GM23338 (cell line): ENCODE measurements at regions not wholly inside any gene's neighbourhood (a gene's known extent, or its start where the extent isn't known, plus 50 kb on each side); places are given as distances from the start of the nearest gene placed in this dataset.

ENCODE experiments used
- ATAC-seq: fragments of 200-7000 bp; cut with Tn5 transposase; 3 replicates; pipeline ENCODE4 v1.9.1; 2020
- DNase-seq: peaks from one replicate; pipeline ENCODE4 v3.0.0-alpha.2; 2015; ENCODE audit warnings: low spot score
- H2AFZ ChIP-seq: fragments of 200-600 bp; sonication (generic); 2 replicates; pipeline ENCODE4 v1.8.0; 2016; ENCODE audit warnings: antibody characterized with exemption, mild to moderate bottlenecking, moderate library complexity
- H3F3A ChIP-seq: fragments of 200-600 bp; sonication (generic); replicated peaks from 2 replicates; pipeline ENCODE4 v1.8.0; 2017; ENCODE audit warnings: antibody characterized with exemption, mixed run types, low read depth
- H3K27ac ChIP-seq: fragments of 200-600 bp; sonication (generic); 2 replicates; pipeline ENCODE4 v1.6.1; 2016; ENCODE audit warnings: low read depth
- H3K27me3 ChIP-seq: fragments of 200-600 bp; sonication (generic); 2 replicates; pipeline ENCODE4 v1.8.0; 2016; ENCODE audit warnings: mild to moderate bottlenecking, mixed run types, moderate library complexity; ENCODE audit not compliant: insufficient read depth
- H3K36me3 ChIP-seq: fragments of 200-600 bp; sonication (generic); 2 replicates; pipeline ENCODE4 v1.8.0; 2016; ENCODE audit warnings: mild to moderate bottlenecking; ENCODE audit not compliant: insufficient read depth
- H3K4me1 ChIP-seq: fragments of 200-600 bp; sonication (generic); 2 replicates; pipeline ENCODE4 v1.8.0; 2016; ENCODE audit warnings: mild to moderate bottlenecking, moderate library complexity; ENCODE audit not compliant: insufficient read depth
- H3K4me2 ChIP-seq: fragments of 200-600 bp; sonication (generic); 2 replicates; pipeline ENCODE4 v1.7.1; 2017; ENCODE audit warnings: mixed run types
- H3K4me3 ChIP-seq: fragments of 200-600 bp; sonication (generic); 2 replicates; pipeline ENCODE4 v1.6.1; 2016; ENCODE audit warnings: mixed run types
- H3K79me2 ChIP-seq: fragments of 200-600 bp; sonication (generic); replicated peaks from 2 replicates; pipeline ENCODE4 v1.8.0; 2017; ENCODE audit warnings: mild to moderate bottlenecking; ENCODE audit not compliant: insufficient read depth
- H3K9me2 ChIP-seq: fragments of 200-600 bp; sonication (generic); 2 replicates; pipeline ENCODE4 v1.8.0; 2017; ENCODE audit not compliant: insufficient read depth
- H4K20me1 ChIP-seq: fragments of 200-600 bp; sonication (generic); replicated peaks from 2 replicates; pipeline ENCODE4 v1.8.0; 2017; ENCODE audit warnings: mild to moderate bottlenecking; ENCODE audit not compliant: insufficient read depth
- H3K27ac Mint-ChIP-seq: 2 replicates; pipeline ENCODE4 v1.8.0; 2020; ENCODE audit warnings: inconsistent platforms, mild to moderate bottlenecking, moderate library complexity, mixed read lengths
- H3K27me3 Mint-ChIP-seq: 3 replicates; pipeline ENCODE4 v1.8.0; 2022; ENCODE audit warnings: low read depth, mild to moderate bottlenecking, moderate library complexity, mixed read lengths, inconsistent platforms; ENCODE audit not compliant: insufficient read depth, poor library complexity
- H3K36me3 Mint-ChIP-seq: 3 replicates; pipeline ENCODE4 v1.8.0; 2021; ENCODE audit warnings: low read depth, mild to moderate bottlenecking, inconsistent platforms, moderate library complexity, mixed read lengths
- H3K4me1 Mint-ChIP-seq: 3 replicates; pipeline ENCODE4 v1.8.0; 2020; ENCODE audit warnings: mild to moderate bottlenecking, inconsistent platforms, mixed read lengths
- H3K4me3 Mint-ChIP-seq: 3 replicates; pipeline ENCODE4 v1.8.0; 2021; ENCODE audit warnings: moderate library complexity, mild to moderate bottlenecking, inconsistent platforms, mixed read lengths
- H3K9me3 Mint-ChIP-seq: 3 replicates; pipeline ENCODE4 v1.8.0; 2020; ENCODE audit warnings: moderate library complexity, mild to moderate bottlenecking, inconsistent platforms, mixed read lengths
- CREB1 ChIP-seq: fragments of 250-450 bp; sonication (Bioruptor Pico); IDR thresholded peaks from 2 replicates; pipeline ENCODE4 v1.5.0; 2020; ENCODE audit warnings: low read depth, mild to moderate bottlenecking, moderate library complexity
- EZH2 ChIP-seq: fragments of 200-600 bp; sonication (generic); IDR thresholded peaks from one replicate; pipeline ENCODE4 v1.8.0; 2017; ENCODE audit warnings: antibody characterized with exemption, mild to moderate bottlenecking, low read depth; ENCODE audit not compliant: unreplicated experiment
- STAT1 ChIP-seq: IDR thresholded peaks from one replicate; pipeline ENCODE4 v1.6.1; 2016; ENCODE audit warnings: antibody characterized with exemption; ENCODE audit not compliant: unreplicated experiment
- ZNF331 ChIP-seq: fragments of 250-450 bp; sonication (Bioruptor Pico); IDR thresholded peaks from 2 replicates; pipeline ENCODE4 v1.5.0; 2020; ENCODE audit warnings: low read depth, mild to moderate bottlenecking, moderate library complexity
- TF ChIP-seq, protein P1 (sequence below): fragments of 250-450 bp; sonication (Bioruptor Pico); IDR thresholded peaks from 2 replicates; pipeline ENCODE4 v1.5.0; 2020; ENCODE audit warnings: mild to moderate bottlenecking, moderate library complexity
- TF ChIP-seq, protein P2 (sequence below): IDR thresholded peaks from 2 replicates; pipeline ENCODE4 v1.6.1; 2016; ENCODE audit warnings: antibody characterized with exemption
- TF ChIP-seq, protein P3 (sequence below), 2 experiments: fragments of 200-600 bp in 1 of 2; sonication (generic) in 1 of 2; conservative IDR thresholded peaks; 2 replicates each; pipeline versions ENCODE4 v1.5.1 to v1.6.1; 2016 to 2017; ENCODE audit warnings: antibody characterized with exemption in 2 of 2, low read depth in 2 of 2, mild to moderate bottlenecking in 2 of 2, moderate library complexity in 1 of 2

DNA sequence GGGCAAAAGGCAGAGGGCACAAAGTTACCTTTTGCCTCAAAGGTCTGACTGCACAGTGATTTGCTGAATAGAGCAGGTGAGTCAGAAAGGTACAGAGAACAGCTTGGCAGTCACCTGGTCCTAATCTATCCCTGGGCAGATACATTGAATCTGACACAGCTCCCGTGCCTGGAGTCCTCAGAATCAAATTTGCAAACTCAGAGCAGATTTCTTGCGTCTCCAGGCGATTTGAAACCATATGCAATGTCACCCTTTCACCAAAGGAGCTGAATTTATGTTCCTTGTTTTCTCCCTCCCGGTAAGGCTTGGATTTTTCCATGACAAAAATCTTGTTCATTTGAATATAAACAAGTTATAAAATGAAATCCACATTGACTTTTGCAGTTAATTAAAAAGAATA, 81.6 kb upstream of the SNAP25 start:
- Histone ChIP-seq H3K27ac (no peak overlapping the region), H3K4me3 (no peak overlapping the region), H3K9me2 (peaks cover 5% of the 10 kb centered on the region; the same call in 1 of the 2 replicates), H3K4me2 (no peak overlapping the region), H3K79me2 (no peaks in the 10 kb centered on the region), H4K20me1 (no peaks in the 10 kb centered on the region), H3K27me3 (no peaks in the 10 kb centered on the region), H3F3A (no peaks in the 10 kb centered on the region), H3K36me3 (no peaks in the 10 kb centered on the region), H2AFZ (0 out of 2 replicates have a peak overlapping the region, but pooled peaks have one; percentile 74), H3K4me1 (peaks cover 7% of the 10 kb centered on the region)
- TF ChIP-seq ZNF331 (CRISPR knock-in tag): no peak
- TF ChIP-seq EZH2: no peak
- TF ChIP-seq, protein P1, sequence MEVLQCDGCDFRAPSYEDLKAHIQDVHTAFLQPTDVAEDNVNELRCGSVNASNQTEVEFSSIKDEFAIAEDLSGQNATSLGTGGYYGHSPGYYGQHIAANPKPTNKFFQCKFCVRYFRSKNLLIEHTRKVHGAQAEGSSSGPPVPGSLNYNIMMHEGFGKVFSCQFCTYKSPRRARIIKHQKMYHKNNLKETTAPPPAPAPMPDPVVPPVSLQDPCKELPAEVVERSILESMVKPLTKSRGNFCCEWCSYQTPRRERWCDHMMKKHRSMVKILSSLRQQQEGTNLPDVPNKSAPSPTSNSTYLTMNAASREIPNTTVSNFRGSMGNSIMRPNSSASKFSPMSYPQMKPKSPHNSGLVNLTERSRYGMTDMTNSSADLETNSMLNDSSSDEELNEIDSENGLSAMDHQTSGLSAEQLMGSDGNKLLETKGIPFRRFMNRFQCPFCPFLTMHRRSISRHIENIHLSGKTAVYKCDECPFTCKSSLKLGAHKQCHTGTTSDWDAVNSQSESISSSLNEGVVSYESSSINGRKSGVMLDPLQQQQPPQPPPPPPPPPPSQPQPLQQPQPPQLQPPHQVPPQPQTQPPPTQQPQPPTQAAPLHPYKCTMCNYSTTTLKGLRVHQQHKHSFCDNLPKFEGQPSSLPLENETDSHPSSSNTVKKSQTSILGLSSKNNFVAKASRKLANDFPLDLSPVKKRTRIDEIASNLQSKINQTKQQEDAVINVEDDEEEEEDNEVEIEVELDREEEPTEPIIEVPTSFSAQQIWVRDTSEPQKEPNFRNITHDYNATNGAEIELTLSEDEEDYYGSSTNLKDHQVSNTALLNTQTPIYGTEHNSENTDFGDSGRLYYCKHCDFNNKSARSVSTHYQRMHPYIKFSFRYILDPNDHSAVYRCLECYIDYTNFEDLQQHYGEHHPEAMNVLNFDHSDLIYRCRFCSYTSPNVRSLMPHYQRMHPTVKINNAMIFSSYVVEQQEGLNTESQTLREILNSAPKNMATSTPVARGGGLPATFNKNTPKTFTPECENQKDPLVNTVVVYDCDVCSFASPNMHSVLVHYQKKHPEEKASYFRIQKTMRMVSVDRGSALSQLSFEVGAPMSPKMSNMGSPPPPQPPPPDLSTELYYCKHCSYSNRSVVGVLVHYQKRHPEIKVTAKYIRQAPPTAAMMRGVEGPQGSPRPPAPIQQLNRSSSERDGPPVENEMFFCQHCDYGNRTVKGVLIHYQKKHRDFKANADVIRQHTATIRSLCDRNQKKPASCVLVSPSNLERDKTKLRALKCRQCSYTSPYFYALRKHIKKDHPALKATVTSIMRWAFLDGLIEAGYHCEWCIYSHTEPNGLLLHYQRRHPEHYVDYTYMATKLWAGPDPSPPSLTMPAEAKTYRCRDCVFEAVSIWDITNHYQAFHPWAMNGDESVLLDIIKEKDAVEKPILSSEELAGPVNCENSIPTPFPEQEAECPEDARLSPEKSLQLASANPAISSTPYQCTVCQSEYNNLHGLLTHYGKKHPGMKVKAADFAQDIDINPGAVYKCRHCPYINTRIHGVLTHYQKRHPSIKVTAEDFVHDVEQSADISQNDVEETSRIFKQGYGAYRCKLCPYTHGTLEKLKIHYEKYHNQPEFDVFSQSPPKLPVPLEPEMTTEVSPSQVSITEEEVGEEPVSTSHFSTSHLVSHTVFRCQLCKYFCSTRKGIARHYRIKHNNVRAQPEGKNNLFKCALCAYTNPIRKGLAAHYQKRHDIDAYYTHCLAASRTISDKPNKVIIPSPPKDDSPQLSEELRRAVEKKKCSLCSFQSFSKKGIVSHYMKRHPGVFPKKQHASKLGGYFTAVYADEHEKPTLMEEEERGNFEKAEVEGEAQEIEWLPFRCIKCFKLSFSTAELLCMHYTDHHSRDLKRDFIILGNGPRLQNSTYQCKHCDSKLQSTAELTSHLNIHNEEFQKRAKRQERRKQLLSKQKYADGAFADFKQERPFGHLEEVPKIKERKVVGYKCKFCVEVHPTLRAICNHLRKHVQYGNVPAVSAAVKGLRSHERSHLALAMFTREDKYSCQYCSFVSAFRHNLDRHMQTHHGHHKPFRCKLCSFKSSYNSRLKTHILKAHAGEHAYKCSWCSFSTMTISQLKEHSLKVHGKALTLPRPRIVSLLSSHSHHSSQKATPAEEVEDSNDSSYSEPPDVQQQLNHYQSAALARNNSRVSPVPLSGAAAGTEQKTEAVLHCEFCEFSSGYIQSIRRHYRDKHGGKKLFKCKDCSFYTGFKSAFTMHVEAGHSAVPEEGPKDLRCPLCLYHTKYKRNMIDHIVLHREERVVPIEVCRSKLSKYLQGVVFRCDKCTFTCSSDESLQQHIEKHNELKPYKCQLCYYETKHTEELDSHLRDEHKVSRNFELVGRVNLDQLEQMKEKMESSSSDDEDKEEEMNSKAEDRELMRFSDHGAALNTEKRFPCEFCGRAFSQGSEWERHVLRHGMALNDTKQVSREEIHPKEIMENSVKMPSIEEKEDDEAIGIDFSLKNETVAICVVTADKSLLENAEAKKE: no peak
- TF ChIP-seq, protein P2, sequence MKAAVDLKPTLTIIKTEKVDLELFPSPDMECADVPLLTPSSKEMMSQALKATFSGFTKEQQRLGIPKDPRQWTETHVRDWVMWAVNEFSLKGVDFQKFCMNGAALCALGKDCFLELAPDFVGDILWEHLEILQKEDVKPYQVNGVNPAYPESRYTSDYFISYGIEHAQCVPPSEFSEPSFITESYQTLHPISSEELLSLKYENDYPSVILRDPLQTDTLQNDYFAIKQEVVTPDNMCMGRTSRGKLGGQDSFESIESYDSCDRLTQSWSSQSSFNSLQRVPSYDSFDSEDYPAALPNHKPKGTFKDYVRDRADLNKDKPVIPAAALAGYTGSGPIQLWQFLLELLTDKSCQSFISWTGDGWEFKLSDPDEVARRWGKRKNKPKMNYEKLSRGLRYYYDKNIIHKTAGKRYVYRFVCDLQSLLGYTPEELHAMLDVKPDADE: no peak
- no peak for TF ChIP-seq CREB1
- TF ChIP-seq STAT1: no peak
- TF ChIP-seq, protein P3, sequence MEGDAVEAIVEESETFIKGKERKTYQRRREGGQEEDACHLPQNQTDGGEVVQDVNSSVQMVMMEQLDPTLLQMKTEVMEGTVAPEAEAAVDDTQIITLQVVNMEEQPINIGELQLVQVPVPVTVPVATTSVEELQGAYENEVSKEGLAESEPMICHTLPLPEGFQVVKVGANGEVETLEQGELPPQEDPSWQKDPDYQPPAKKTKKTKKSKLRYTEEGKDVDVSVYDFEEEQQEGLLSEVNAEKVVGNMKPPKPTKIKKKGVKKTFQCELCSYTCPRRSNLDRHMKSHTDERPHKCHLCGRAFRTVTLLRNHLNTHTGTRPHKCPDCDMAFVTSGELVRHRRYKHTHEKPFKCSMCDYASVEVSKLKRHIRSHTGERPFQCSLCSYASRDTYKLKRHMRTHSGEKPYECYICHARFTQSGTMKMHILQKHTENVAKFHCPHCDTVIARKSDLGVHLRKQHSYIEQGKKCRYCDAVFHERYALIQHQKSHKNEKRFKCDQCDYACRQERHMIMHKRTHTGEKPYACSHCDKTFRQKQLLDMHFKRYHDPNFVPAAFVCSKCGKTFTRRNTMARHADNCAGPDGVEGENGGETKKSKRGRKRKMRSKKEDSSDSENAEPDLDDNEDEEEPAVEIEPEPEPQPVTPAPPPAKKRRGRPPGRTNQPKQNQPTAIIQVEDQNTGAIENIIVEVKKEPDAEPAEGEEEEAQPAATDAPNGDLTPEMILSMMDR (conservative IDR thresholded peaks at IDR 0.05; ENCODE audit: low read depth in 2 of 2): no peak
- Mint-ChIP-seq H3K27me3 (peaks cover 3% of the 10 kb centered on the region), H3K36me3 (no peaks in the 10 kb centered on the region), H3K4me1 (peaks cover 15% of the 10 kb centered on the region), H3K4me3 (no peak overlapping the region), H3K27ac (no peak overlapping the region), H3K9me3 (no peaks in the 10 kb centered on the region; the same call in 1 of the 3 replicates)
- DNase-seq (no peak), ATAC-seq (no peak)
